ENCODE measurements at regions not wholly inside any gene's neighbourhood (a gene's known extent, or its start where the extent isn't known, plus 50 kb on each side); places are given as distances from the start of the nearest gene placed in this dataset.

GRCh38 chr9:10806868-10807267 is 194.1 kb upstream of the PTPRD start:
- TF ChIP-seq EZH2 (IDR thresholded peaks at IDR 0.05; ENCODE audit: borderline replicate concordance, low read depth, low read length, severe bottlenecking) (no peak), CTCF (IDR thresholded peaks at IDR 0.05; ENCODE audit: borderline replicate concordance, extremely low read depth, low read length, poor library complexity, severe bottlenecking) (no peak)
